Body of pancreas (tissue), 4 donors: ENCODE measurements at regions not wholly inside any gene's neighbourhood (a gene's known extent, or its start where the extent isn't known, plus 50 kb on each side); places are given as distances from the start of the nearest gene placed in this dataset.

Experiments used
- POLR2A ChIP-seq, 3 donors: fragments of 450-650 bp; IDR thresholded peaks; one replicate each; pipeline ENCODE4 v1.6.1; 2016; ENCODE audit warnings: antibody characterized with exemption in 3 of 3, mild to moderate bottlenecking in 2 of 3
- TF ChIP-seq, protein P1 (sequence below), 7 experiments: fragments of 450-650 bp in 4 of 7; fragments of 200-600 bp in 3 of 7; sonication (generic) in 3 of 7; IDR thresholded peaks; one replicate each; pipeline ENCODE4 v1.5.1; 2016 to 2019; ENCODE audit warnings: antibody characterized with exemption in 7 of 7

- TF ChIP-seq, protein P1, sequence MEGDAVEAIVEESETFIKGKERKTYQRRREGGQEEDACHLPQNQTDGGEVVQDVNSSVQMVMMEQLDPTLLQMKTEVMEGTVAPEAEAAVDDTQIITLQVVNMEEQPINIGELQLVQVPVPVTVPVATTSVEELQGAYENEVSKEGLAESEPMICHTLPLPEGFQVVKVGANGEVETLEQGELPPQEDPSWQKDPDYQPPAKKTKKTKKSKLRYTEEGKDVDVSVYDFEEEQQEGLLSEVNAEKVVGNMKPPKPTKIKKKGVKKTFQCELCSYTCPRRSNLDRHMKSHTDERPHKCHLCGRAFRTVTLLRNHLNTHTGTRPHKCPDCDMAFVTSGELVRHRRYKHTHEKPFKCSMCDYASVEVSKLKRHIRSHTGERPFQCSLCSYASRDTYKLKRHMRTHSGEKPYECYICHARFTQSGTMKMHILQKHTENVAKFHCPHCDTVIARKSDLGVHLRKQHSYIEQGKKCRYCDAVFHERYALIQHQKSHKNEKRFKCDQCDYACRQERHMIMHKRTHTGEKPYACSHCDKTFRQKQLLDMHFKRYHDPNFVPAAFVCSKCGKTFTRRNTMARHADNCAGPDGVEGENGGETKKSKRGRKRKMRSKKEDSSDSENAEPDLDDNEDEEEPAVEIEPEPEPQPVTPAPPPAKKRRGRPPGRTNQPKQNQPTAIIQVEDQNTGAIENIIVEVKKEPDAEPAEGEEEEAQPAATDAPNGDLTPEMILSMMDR (IDR thresholded peaks at IDR 0.05): no peak
- TF ChIP-seq POLR2A (IDR thresholded peaks at IDR 0.05): no peak
These were observed 442.1 kb upstream of the EYS start for GRCh38 chr6:66149132-66149531.
